HG02571 (cell line): ENCODE measurements at regions not wholly inside any gene's neighbourhood (a gene's known extent, or its start where the extent isn't known, plus 50 kb on each side); places are given as distances from the start of the nearest gene placed in this dataset.
"Not testable (repeated sequence)": the region's sequence is repeated elsewhere in the genome, so short reads cannot be mapped to it uniquely, and the experiment has no call there.

ENCODE experiments used
- ATAC-seq: cut with Tn5 transposase; IDR thresholded peaks from one replicate; pipeline ENCODE4 v1.9.1; 2021; ENCODE audit warnings: mild to moderate bottlenecking, moderate library complexity; ENCODE audit not compliant: unreplicated experiment

DNA sequence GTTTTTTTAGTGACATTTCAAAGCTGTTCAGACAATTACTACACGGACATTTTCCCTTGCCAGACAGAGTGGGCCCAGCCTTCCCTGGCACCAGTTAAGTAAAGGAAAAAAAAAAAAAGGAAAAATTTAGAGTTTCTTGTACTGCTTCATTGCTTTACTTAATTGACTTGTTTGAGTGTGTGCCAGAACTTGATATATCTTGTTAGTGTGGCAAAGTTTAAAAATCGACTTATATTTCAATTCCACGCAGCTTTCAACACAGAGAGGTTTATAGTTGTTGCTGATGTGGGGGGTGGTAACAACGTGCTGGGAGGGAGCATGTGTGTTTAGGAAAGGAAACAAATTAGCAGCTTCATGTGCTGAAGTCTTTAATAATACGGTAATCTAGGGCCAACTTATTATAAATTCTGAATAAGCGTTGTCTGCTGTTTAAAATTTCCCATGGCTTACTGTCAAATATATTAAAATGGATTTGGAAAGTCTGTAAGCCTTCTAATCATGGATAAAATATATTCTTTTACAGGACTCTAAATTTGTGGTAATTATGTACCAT lies 1104.6 kb downstream of the SORCS3 start:
- no peak for ATAC-seq

DNA sequence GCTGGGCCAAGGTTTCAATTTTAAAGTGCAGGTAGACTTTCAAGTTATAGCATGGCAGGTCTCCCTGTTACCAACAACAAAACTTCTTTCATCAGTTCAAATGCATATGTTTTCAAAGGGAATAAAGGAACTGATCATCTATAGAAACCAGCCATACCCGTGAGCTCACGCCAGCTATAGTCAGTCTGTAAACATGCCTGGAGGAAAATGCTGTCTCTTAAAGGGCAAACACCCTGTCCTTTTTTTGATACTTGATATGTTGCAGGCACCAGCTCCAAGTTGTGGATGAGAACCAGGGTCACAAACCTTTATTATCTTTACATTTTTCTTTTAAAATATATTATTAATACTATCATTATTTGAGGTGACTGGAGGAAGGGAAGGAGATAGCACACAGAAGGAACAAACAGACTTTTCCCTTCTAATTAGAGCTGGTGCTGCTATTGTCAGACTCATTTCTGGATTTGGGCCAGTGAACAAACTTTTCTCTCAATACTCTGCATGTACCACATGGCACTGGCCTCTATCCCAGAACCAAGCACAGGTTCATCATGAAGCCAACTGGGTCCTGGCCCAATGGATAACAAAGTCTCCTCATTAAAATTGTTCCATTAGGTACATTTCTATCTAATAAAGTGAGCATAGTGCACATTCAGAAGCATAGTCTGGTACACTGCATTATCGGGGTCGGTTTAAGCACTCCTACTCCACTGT lies 1102.4 kb downstream of the SORCS3 start:
- ATAC-seq, result no peak

- no peak for ATAC-seq
Measured at GRCh38 chr10:105742923-105743322, 1101.8 kb downstream of the SORCS3 start.

GRCh38 chr10:105742184-105742583 lies 1101.1 kb downstream of the SORCS3 start:
- no peak for ATAC-seq

DNA sequence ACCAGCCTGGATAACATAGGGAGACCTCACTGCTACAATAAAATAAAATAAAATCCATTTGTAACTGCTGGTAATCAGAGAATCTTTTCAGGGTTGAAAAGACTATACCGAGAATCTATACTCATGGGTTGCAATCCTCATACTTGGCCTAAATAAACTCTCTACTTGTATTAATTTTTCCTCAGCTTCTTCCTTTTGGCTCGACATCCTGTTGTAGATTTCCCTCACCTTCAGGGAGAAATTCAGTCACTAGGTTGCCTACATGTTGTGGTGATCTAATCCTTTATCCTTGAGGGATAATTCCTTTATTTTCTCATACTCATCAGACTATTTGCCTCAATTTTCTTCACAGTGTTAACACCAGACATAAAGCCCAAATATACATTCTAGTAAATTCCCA lies 1093.4 kb downstream of the SORCS3 start:
- ATAC-seq, result no peak

- no peak for ATAC-seq
Measured at GRCh38 chr10:105733924-105734323, 1092.8 kb downstream of the SORCS3 start.

DNA sequence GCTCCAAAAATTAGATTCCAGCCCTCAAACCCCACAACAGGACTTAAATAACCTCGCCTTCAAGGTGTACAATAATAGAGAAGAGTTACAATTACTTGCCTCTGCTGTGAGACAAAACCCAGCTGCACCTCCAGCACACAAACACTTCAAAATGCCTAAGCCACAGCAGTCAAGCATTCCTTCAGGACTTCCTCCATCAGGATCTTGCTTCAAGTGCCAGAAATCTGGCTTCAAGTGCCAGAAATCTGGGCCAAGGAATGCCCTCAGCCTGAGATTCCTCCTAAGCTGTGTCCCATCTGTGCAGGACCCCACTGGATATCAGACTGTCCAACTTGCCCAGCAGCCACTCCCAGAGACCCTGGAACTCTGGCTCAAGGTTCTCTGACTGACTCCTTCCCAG lies 1088.3 kb downstream of the SORCS3 start:
- no peak for ATAC-seq

- not testable (repeated sequence) for ATAC-seq
Measured at GRCh38 chr10:105727586-105727985, 1086.5 kb downstream of the SORCS3 start.

DNA sequence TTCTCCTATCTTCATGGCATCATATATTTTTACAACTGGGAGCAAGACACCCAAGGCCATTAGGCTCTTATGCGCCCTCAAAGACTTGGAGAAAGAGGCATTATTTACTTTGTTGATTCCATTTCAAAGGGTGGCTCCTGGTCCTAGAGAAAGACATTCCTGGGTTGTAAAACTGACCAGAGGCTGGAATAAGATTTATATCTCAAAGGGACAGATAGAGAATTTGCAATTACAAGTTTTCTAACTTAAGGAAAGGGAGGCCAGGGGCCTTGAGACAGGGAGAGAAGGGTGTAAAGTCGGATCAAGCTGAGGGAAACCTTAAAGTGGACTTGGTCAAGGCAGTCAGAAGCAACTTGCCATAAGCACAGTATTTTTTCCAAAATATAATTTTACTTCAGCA lies 1086.0 kb downstream of the SORCS3 start:
- no peak for ATAC-seq

GRCh38 chr10:105726149-105726548 lies 1085.1 kb downstream of the SORCS3 start:
- ATAC-seq, result no peak

- no peak for ATAC-seq
Measured at GRCh38 chr10:105725007-105725406, 1083.9 kb downstream of the SORCS3 start.

DNA sequence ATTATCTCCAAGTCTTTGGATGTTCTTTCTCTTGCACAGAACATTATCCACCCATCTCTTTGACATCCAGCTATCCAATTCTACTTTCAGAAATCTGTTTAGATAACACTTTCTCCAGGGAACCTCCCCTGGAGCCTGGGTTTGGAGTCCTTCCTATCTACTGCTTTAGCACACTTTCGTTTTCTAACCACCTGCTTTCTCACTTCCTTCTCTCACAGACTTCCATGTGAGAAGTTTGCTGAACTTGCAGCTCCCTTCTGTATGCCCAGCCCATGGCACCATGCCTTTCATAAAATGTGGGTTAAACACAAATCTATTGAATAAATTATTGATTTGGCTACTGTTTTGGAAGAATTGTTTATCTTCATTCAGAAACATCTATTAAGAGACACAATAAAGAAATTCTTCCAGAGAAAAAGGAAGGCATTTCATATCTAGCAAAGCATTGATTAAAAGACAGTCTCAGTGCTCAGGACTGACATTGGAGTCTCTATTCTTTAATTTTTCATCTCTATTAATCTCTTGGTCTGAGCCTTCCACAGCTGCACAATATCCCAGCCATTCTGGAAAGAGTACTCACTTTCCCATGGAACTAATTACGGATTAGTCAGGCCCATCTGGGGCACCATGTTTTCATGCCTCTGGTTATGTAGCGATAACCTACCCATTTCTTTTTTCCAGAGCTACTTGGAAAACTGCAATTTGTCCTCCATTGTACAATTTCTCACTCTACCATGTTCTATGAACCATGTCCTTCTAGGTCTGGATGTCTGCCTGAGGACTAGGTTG lies 1077.3 kb downstream of the SORCS3 start:
- no peak for ATAC-seq

GRCh38 chr10:105714728-105715127 lies 1073.6 kb downstream of the SORCS3 start:
- no peak for ATAC-seq

DNA sequence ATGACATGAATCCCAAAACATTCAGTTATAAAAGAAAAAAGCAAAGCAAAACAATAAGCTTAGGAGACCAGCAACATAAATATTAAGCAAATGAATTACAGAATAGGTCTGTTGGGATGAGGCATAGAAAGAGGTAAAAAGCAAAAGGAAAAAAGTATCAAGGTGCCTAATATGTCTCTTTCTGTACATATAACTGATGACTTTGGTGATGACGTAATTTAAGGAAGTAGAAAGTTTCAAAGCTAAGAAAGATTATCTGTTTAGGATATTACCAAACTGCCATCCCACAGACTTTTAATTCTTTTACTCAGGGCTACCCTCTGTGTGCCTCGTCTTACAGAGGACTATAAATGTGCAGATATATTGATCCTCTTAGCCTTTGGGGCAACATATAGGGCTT lies 1066.5 kb downstream of the SORCS3 start:
- no peak for ATAC-seq

- ATAC-seq, result no peak
Measured at GRCh38 chr10:105706281-105707026, 1065.4 kb downstream of the SORCS3 start.

DNA sequence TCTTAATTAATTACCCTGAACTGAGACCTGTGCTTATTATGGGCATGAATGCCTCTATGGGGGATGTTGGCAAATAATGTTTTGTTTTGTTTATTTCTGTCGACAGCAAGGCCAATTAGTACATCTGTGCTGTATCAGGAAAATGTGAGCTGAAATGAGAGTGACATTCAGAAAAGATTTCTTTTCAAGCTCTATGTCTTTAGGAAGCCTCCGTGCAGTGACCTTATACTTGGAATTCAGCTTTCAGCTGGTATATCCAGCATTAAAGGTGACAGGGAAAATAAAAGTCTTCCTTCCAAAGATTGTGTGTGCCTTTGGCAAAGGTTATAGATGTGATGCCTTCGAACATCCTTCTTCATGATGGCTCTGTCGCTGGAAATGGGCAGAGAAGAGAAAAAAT lies 1061.1 kb downstream of the SORCS3 start:
- no peak for ATAC-seq

GRCh38 chr10:105700218-105700617 lies 1059.1 kb downstream of the SORCS3 start:
- no peak for ATAC-seq

- ATAC-seq, result no peak
Measured at GRCh38 chr10:105699504-105699903, 1058.4 kb downstream of the SORCS3 start.

- ATAC-seq, result no peak
Measured at GRCh38 chr10:105698592-105698991, 1057.5 kb downstream of the SORCS3 start.

DNA sequence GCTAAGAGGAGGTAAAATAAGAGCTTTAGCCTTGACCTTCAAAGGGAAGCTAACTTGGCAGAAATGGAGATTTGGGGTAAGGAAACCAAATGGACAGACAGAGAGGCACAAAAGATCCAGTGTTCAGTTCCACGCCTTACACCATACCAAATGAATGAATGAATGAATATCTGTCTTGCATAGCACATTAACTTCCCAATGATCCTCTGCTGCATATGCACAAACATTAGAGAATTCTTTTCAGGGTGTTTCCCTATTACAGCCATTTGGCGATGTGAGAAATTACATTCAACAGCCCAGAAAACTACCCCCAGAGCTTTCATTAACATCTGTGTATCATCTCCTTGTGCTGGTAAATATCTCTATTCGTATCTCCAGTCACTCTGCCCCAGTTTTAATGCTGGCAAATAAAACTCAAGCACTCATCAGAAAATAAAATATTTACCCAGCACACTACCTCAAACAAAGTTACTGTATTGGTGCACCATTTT lies 1056.2 kb downstream of the SORCS3 start:
- ATAC-seq, result no peak

DNA sequence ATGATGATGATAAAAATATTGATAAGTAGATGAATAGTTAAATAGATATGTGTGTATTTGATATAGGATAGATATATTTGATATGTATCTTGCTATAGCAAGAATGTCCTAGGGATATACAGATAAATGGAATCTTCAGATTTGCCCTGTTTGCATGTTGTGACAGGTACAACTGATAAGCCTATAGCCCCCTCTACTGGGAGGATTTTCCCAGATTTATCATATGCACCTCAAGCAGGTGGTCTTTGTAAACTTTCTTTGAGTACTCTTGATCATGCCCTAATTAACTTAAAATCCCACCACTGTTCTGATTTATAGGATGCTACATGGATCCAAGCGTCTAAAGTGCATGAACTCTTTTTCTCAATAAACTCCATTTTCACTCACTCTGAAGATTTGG lies 1050.7 kb downstream of the SORCS3 start:
- no peak for ATAC-seq
